GOT3 (cell line): ENCODE measurements at regions not wholly inside any gene's neighbourhood (a gene's known extent, or its start where the extent isn't known, plus 50 kb on each side); places are given as distances from the start of the nearest gene placed in this dataset.

Experiments
- DNase-seq: peaks from one replicate; lab custom pipeline; 2025; ENCODE audit warnings: mixed read lengths; lab: John Stamatoyannopoulos, UW

- DNase-seq, result no peak
These were observed 132.8 kb upstream of the TNFAIP3 start for GRCh38 chr6:137734005-137734874.

- no peak for DNase-seq
These were observed 132.2 kb upstream of the TNFAIP3 start for GRCh38 chr6:137734875-137735182.

- no peak for DNase-seq
These were observed 130.8 kb upstream of the TNFAIP3 start for GRCh38 chr6:137736048-137736818.

GRCh38 chr6:137736911-137737310, 130.1 kb upstream of the TNFAIP3 start:
- no peak for DNase-seq

- DNase-seq, result no peak
These were observed 129.0 kb upstream of the TNFAIP3 start for GRCh38 chr6:137737836-137738596.

- DNase-seq, result no peak
These were observed 128.0 kb upstream of the TNFAIP3 start for GRCh38 chr6:137738931-137739504.

GRCh38 chr6:137739544-137739943, 127.5 kb upstream of the TNFAIP3 start:
- no peak for DNase-seq

GRCh38 chr6:137740091-137740755, 126.8 kb upstream of the TNFAIP3 start:
- DNase-seq, result no peak

- no peak for DNase-seq
These were observed 125.9 kb upstream of the TNFAIP3 start for GRCh38 chr6:137740967-137741761.

GRCh38 chr6:137743493-137743892, 123.6 kb upstream of the TNFAIP3 start:
- no peak for DNase-seq

GRCh38 chr6:137744877-137745276, 122.2 kb upstream of the TNFAIP3 start:
- DNase-seq, result no peak

- no peak for DNase-seq
These were observed 121.7 kb upstream of the TNFAIP3 start for GRCh38 chr6:137745321-137745720.

GRCh38 chr6:137746264-137746663, 120.8 kb upstream of the TNFAIP3 start:
- no peak for DNase-seq

- DNase-seq, result no peak
These were observed 117.3 kb upstream of the TNFAIP3 start for GRCh38 chr6:137749696-137750211.

- no peak for DNase-seq
These were observed 116.8 kb upstream of the TNFAIP3 start for GRCh38 chr6:137750297-137750696.

GRCh38 chr6:137751768-137752560, 115.1 kb upstream of the TNFAIP3 start:
- DNase-seq, result no peak

GRCh38 chr6:137754366-137754765, 112.7 kb upstream of the TNFAIP3 start:
- no peak for DNase-seq

- no peak for DNase-seq
These were observed 112.2 kb upstream of the TNFAIP3 start for GRCh38 chr6:137754866-137755265.

GRCh38 chr6:137755284-137755683, 111.8 kb upstream of the TNFAIP3 start:
- DNase-seq, result no peak

- DNase-seq, result no peak
These were observed 110.3 kb upstream of the TNFAIP3 start for GRCh38 chr6:137756788-137757187.
